ENCODE measurements at regions not wholly inside any gene's neighbourhood (a gene's known extent, or its start where the extent isn't known, plus 50 kb on each side); places are given as distances from the start of the nearest gene placed in this dataset.
"Not testable (repeated sequence)": the region's sequence is repeated elsewhere in the genome, so short reads cannot be mapped to it uniquely, and the experiment has no call there.

DNA sequence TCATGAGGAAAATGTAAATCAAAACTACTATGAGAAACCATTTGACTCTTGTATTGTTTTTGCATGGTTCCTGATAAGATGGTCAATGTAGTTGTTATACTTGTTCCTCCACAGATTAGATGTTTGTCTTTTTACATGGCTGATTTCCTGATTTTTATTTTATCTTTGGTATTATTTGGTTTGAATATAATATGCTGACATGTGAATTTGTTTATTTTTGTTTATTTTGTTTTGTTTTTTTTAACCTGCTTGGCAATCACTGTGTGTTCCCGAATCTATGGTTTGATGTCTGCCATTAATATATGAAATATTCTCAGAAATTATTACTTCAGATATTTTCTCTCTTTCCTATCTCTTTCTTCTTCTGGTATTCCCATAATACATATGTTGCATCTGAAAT lies 899.5 kb upstream of the ADGRB3 start:
- Histone ChIP-seq H3K4me3 (ENCODE audit: low read length) (no peak overlapping the region), H4K20me1 (ENCODE audit: insufficient read depth, low read depth, low read length) (no peaks in the 10 kb centered on the region), H3K27ac (ENCODE audit: low read length) (no peak overlapping the region), H3K27me3 (ENCODE audit: low read length) (no peaks in the 10 kb centered on the region), H3K4me2 (ENCODE audit: low read depth, low read length, poor library complexity, severe bottlenecking) (no peak overlapping the region), H3K4me1 (ENCODE audit: low read length) (no peaks in the 10 kb centered on the region), H2AFZ (ENCODE audit: low read length) (no peak overlapping the region), H3K79me2 (ENCODE audit: low read length) (no peaks in the 10 kb centered on the region), H3K9me3 (ENCODE audit: low read length) (peaks cover 3% of the 10 kb centered on the region; the same call in 1 of the 2 replicates), H3K9ac (ENCODE audit: low read length) (no peak overlapping the region), H3K9me2 (replicated peaks; ENCODE audit: insufficient read depth, low read length) (no peaks in the 10 kb centered on the region), H3K36me3 (ENCODE audit: insufficient read depth, low read length) (no peaks in the 10 kb centered on the region)
- no peak for DNase-seq

DNA sequence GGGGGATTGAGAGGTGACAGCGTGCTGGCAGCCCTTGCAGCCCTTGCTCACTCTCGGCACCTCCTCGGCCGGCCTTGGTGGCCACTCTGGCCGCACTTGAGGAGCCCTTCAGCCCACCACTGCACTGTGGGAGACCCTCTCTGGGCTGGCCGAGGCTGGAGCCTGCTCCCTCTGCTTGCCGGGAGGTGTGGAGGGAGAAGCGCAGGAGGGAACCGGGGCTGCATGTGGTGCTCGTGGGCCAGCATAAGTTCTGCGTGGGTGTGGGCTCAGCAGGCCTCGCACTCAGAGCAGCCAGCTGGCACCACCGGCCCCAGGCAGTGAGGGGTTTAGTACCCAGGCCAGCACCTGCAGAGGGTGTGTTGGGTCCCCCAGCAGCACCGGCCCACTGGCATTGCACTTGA lies 912.2 kb upstream of the ADGRB3 start:
- H3K9ac ChIP-seq (ENCODE audit: low read length), result no peak overlapping the region
- H3K4me3 ChIP-seq (ENCODE audit: low read length), result no peak overlapping the region
- peaks cover 9% of the 10 kb centered on the region for H3K9me3 ChIP-seq (ENCODE audit: low read length)
- no peaks in the 10 kb centered on the region for H4K20me1 ChIP-seq (ENCODE audit: insufficient read depth, low read depth, low read length)
- H3K4me1 ChIP-seq (ENCODE audit: low read length), result no peaks in the 10 kb centered on the region
- H3K4me2 ChIP-seq (ENCODE audit: low read depth, low read length, poor library complexity, severe bottlenecking), result no peak overlapping the region
- H2AFZ ChIP-seq (ENCODE audit: low read length), result no peak overlapping the region
- no peaks in the 10 kb centered on the region for H3K36me3 ChIP-seq (ENCODE audit: insufficient read depth, low read length)
- H3K9me2 ChIP-seq (replicated peaks; ENCODE audit: insufficient read depth, low read length), result no peaks in the 10 kb centered on the region
- DNase-seq, result no peak
- H3K27me3 ChIP-seq (ENCODE audit: low read length), result no peaks in the 10 kb centered on the region
- no peak overlapping the region for H3K27ac ChIP-seq (ENCODE audit: low read length)
- H3K79me2 ChIP-seq (ENCODE audit: low read length), result no peaks in the 10 kb centered on the region

DNA sequence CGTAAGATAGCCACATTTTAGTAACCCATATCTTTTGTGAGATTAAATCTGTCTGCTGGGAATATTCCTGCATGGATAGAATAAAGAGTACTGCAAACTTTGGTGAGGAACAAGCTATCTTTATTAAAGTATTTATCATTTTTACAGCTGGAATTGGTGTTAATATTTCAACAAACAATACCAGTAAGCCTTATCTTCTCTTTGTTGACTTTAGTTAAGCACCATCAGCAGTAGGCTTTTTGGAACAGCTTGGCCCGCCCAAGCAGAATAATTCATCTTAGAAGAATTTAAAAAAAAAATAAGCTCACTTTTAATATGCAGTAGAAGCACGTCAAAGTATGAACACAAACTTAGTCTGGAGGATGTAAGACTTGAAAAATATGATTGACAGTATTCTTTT lies 917.8 kb upstream of the ADGRB3 start:
- Histone ChIP-seq H3K36me3 (ENCODE audit: insufficient read depth, low read length) (no peaks in the 10 kb centered on the region), H2AFZ (ENCODE audit: low read length) (peak overlapping the region; percentile 76), H3K9me3 (ENCODE audit: low read length) (no peaks in the 10 kb centered on the region), H3K4me1 (ENCODE audit: low read length) (no peaks in the 10 kb centered on the region; the same call in 1 of the 2 replicates), H3K79me2 (ENCODE audit: low read length) (no peaks in the 10 kb centered on the region), H3K9ac (ENCODE audit: low read length) (no peak overlapping the region), H3K27ac (ENCODE audit: low read length) (no peak overlapping the region), H3K4me2 (ENCODE audit: low read depth, low read length, poor library complexity, severe bottlenecking) (no peak overlapping the region), H3K9me2 (replicated peaks; ENCODE audit: insufficient read depth, low read length) (no peaks in the 10 kb centered on the region), H3K4me3 (ENCODE audit: low read length) (no peak overlapping the region), H3K27me3 (ENCODE audit: low read length) (no peaks in the 10 kb centered on the region), H4K20me1 (ENCODE audit: insufficient read depth, low read depth, low read length) (no peaks in the 10 kb centered on the region)
- no peak for DNase-seq

DNA sequence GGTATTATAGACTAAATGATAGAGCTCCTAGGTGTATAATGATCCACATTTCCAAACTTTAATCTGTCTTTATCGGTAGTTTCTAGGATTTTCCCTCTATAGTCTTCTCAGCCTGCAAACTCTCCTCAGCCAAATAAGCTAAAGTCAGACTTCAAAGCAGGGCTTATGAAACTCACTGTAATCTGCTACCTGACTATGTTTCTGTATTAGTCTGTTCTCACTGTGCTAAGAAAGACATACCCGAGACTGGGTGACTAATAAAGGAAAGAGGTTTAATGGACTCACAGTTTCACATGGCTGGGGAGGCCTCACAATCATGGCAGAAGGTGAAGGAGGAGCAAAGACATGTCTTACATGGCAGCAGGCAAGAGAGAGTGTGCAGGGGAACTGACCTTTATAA lies 928.7 kb upstream of the ADGRB3 start:
- no peak for DNase-seq
- H3K4me2 ChIP-seq (ENCODE audit: low read depth, low read length, poor library complexity, severe bottlenecking), result no peak overlapping the region
- H3K9me2 ChIP-seq (replicated peaks; ENCODE audit: insufficient read depth, low read length), result no peaks in the 10 kb centered on the region
- H4K20me1 ChIP-seq (ENCODE audit: insufficient read depth, low read depth, low read length), result no peaks in the 10 kb centered on the region
- no peaks in the 10 kb centered on the region for H3K27me3 ChIP-seq (ENCODE audit: low read length)
- no peaks in the 10 kb centered on the region for H3K36me3 ChIP-seq (ENCODE audit: insufficient read depth, low read length)
- H3K27ac ChIP-seq (ENCODE audit: low read length), result no peak overlapping the region
- no peaks in the 10 kb centered on the region for H3K79me2 ChIP-seq (ENCODE audit: low read length)
- H3K4me3 ChIP-seq (ENCODE audit: low read length), result no peak overlapping the region
- peak overlapping the region; percentile 83 for H2AFZ ChIP-seq (ENCODE audit: low read length)
- H3K4me1 ChIP-seq (ENCODE audit: low read length), result no peaks in the 10 kb centered on the region
- peaks cover 6% of the 10 kb centered on the region; the same call in 1 of the 2 replicates for H3K9me3 ChIP-seq (ENCODE audit: low read length)
- H3K9ac ChIP-seq (ENCODE audit: low read length), result no peak overlapping the region

DNA sequence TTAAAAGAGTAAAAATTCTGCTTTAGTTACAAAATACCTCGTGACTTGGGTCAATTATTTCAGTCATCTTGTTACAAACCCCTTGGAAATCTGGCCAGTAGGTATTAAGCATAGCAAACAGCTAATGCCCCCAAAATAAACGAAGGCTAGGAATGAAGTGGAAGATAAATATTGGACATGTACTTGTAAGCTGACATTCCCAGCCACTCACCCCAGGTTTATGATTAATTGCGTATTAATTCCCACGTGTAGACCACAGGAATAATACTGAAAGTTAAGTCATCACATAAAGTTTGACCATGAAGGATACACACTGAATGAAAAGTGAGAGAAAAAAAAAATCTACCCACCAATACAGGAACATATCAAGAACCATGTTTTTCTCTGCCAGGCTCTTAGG lies 936.5 kb upstream of the ADGRB3 start:
- no peak overlapping the region for H2AFZ ChIP-seq (ENCODE audit: low read length)
- H3K4me1 ChIP-seq (ENCODE audit: low read length), result no peaks in the 10 kb centered on the region
- H3K9me3 ChIP-seq (ENCODE audit: low read length), result peaks cover 5% of the 10 kb centered on the region; the same call in 1 of the 2 replicates
- no peak for DNase-seq
- H3K79me2 ChIP-seq (ENCODE audit: low read length), result no peaks in the 10 kb centered on the region
- H3K27me3 ChIP-seq (ENCODE audit: low read length), result no peaks in the 10 kb centered on the region
- no peak overlapping the region for H3K9ac ChIP-seq (ENCODE audit: low read length)
- H3K27ac ChIP-seq (ENCODE audit: low read length), result no peak overlapping the region
- H3K4me3 ChIP-seq (ENCODE audit: low read length), result no peak overlapping the region
- H3K36me3 ChIP-seq (ENCODE audit: insufficient read depth, low read length), result no peaks in the 10 kb centered on the region
- no peaks in the 10 kb centered on the region for H3K9me2 ChIP-seq (replicated peaks; ENCODE audit: insufficient read depth, low read length)
- no peak overlapping the region for H3K4me2 ChIP-seq (ENCODE audit: low read depth, low read length, poor library complexity, severe bottlenecking)
- no peaks in the 10 kb centered on the region for H4K20me1 ChIP-seq (ENCODE audit: insufficient read depth, low read depth, low read length)

DNA sequence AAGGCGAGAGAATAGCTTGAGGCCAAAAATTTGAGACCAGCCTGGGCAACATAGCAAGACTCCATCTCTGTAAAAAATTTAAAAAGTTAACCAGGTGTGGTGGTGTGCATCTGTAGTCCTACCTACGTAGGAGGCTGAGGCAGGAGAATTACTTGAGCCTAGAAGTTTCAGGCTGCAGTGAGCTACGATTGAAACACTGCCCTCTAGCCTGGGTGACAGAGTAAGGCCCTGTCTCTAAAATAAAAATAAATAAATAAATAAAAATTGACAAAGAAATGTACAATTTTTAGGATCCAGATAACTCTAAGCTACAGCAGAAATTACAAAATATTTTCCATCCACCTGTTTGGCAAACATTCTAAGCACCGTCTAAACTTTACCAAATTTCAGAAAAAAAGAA lies 941.0 kb upstream of the ADGRB3 start:
- Histone ChIP-seq H3K27me3 (ENCODE audit: low read length) (no peaks in the 10 kb centered on the region), H4K20me1 (ENCODE audit: insufficient read depth, low read depth, low read length) (no peaks in the 10 kb centered on the region), H3K27ac (ENCODE audit: low read length) (no peak overlapping the region), H3K4me1 (ENCODE audit: low read length) (no peaks in the 10 kb centered on the region), H3K9me2 (replicated peaks; ENCODE audit: insufficient read depth, low read length) (no peaks in the 10 kb centered on the region), H3K4me2 (ENCODE audit: low read depth, low read length, poor library complexity, severe bottlenecking) (no peak overlapping the region), H3K4me3 (ENCODE audit: low read length) (no peak overlapping the region), H3K79me2 (ENCODE audit: low read length) (no peaks in the 10 kb centered on the region), H3K9ac (ENCODE audit: low read length) (no peak overlapping the region), H3K36me3 (ENCODE audit: insufficient read depth, low read length) (no peaks in the 10 kb centered on the region), H2AFZ (ENCODE audit: low read length) (no peak overlapping the region), H3K9me3 (ENCODE audit: low read length) (peaks cover 5% of the 10 kb centered on the region; the same call in 1 of the 2 replicates)
- no peak for DNase-seq

DNA sequence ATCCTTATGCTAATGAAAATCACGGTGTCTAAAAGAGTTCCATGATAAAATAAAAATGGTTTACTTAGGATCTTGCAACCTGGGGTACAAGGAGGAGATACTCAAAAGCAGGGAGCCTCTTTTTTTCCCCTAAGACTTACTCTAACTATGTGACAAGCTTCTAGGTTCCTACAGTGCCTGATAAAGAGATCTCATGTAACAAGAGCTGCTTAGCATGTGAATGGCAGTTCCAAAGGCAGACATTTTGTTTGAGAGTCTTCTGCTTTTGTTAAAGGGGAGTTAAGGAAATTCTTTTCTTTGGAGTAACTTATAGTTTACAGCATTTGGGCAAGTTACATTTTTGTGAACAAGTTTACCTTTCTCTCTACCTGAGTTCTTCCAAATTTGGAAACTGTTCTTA lies 945.8 kb upstream of the ADGRB3 start:
- H4K20me1 ChIP-seq (ENCODE audit: insufficient read depth, low read depth, low read length), result no peaks in the 10 kb centered on the region
- DNase-seq, result no peak
- H3K4me2 ChIP-seq (ENCODE audit: low read depth, low read length, poor library complexity, severe bottlenecking), result no peak overlapping the region
- no peaks in the 10 kb centered on the region for H3K36me3 ChIP-seq (ENCODE audit: insufficient read depth, low read length)
- no peak overlapping the region for H2AFZ ChIP-seq (ENCODE audit: low read length)
- H3K9me2 ChIP-seq (replicated peaks; ENCODE audit: insufficient read depth, low read length), result no peaks in the 10 kb centered on the region
- H3K4me1 ChIP-seq (ENCODE audit: low read length), result no peaks in the 10 kb centered on the region
- H3K27ac ChIP-seq (ENCODE audit: low read length), result no peak overlapping the region
- no peaks in the 10 kb centered on the region for H3K79me2 ChIP-seq (ENCODE audit: low read length)
- no peaks in the 10 kb centered on the region for H3K27me3 ChIP-seq (ENCODE audit: low read length)
- H3K9ac ChIP-seq (ENCODE audit: low read length), result no peak overlapping the region
- H3K4me3 ChIP-seq (ENCODE audit: low read length), result no peak overlapping the region
- H3K9me3 ChIP-seq (ENCODE audit: low read length), result no peaks in the 10 kb centered on the region

DNA sequence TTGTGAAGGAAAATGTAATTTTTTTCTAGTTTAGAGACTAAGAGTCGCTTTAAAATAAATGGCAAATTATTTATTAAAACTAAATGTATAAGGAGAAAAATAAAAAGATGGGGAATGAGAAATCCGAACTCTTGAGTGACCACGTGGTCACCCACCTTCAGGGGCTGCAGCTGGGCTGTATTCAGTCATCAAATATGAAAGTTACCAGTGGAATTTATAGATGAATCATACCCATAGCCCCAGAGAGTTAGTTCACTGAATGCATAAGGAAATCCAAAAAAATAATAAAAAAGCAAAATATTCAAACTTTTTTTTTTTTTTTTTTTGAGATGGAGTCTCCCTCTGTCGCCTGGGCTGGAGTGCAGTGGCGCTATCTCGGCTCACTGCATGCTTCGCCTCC lies 947.7 kb upstream of the ADGRB3 start:
- H3K27me3 ChIP-seq (ENCODE audit: low read length), result no peaks in the 10 kb centered on the region
- H3K9me2 ChIP-seq (replicated peaks; ENCODE audit: insufficient read depth, low read length), result no peaks in the 10 kb centered on the region
- H2AFZ ChIP-seq (ENCODE audit: low read length), result no peak overlapping the region
- H3K9me3 ChIP-seq (ENCODE audit: low read length), result no peaks in the 10 kb centered on the region
- no peak overlapping the region for H3K9ac ChIP-seq (ENCODE audit: low read length)
- no peaks in the 10 kb centered on the region for H4K20me1 ChIP-seq (ENCODE audit: insufficient read depth, low read depth, low read length)
- H3K4me1 ChIP-seq (ENCODE audit: low read length), result no peaks in the 10 kb centered on the region
- no peaks in the 10 kb centered on the region for H3K79me2 ChIP-seq (ENCODE audit: low read length)
- H3K4me3 ChIP-seq (ENCODE audit: low read length), result no peak overlapping the region
- no peaks in the 10 kb centered on the region for H3K36me3 ChIP-seq (ENCODE audit: insufficient read depth, low read length)
- H3K27ac ChIP-seq (ENCODE audit: low read length), result no peak overlapping the region
- H3K4me2 ChIP-seq (ENCODE audit: low read depth, low read length, poor library complexity, severe bottlenecking), result no peak overlapping the region
- no peak for DNase-seq

DNA sequence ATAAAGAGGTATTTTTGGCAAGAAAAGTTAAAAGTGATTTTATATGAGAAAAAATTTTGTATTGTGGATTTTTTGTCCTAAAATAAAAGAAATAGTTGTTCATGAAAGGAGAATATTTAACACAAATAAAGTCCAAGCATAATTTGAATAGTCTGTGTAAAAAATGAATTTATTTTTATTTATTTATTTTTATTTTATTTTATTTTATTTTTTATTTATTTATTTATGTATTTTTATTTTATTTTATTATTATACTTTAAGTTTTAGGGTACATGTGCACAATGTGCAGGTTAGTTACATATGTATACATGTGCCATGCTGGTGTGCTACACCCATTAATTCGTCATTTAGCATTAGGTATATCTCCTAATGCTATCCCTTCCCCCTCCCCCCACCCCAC lies 948.9 kb upstream of the ADGRB3 start:
- not testable (repeated sequence) for H3K27me3 ChIP-seq (ENCODE audit: low read length); H3K4me1 ChIP-seq (ENCODE audit: low read length); H3K9me3 ChIP-seq (ENCODE audit: low read length); H4K20me1 ChIP-seq (ENCODE audit: insufficient read depth, low read depth, low read length); DNase-seq; H3K9ac ChIP-seq (ENCODE audit: low read length); H3K36me3 ChIP-seq (ENCODE audit: insufficient read depth, low read length); H3K4me3 ChIP-seq (ENCODE audit: low read length); H3K4me2 ChIP-seq (ENCODE audit: low read depth, low read length, poor library complexity, severe bottlenecking); H3K79me2 ChIP-seq (ENCODE audit: low read length); H3K27ac ChIP-seq (ENCODE audit: low read length); H3K9me2 ChIP-seq (replicated peaks; ENCODE audit: insufficient read depth, low read length); H2AFZ ChIP-seq (ENCODE audit: low read length)

Measured in Karpas-422 (cell line).